Breast epithelium (tissue), 4 donors: ENCODE measurements at regions not wholly inside any gene's neighbourhood (a gene's known extent, or its start where the extent isn't known, plus 50 kb on each side); places are given as distances from the start of the nearest gene placed in this dataset.
"Not testable (repeated sequence)": the region's sequence is repeated elsewhere in the genome, so short reads cannot be mapped to it uniquely, and the experiment has no call there.

Experiments
- DNase-seq, 2 donors: peaks; one replicate each; pipeline ENCODE4 v3.0.0-alpha.2; 2019; ENCODE audit warnings: low spot score in 2 of 2
- H3K27ac ChIP-seq, 2 donors: fragments of 200-600 bp; sonication (generic) in 1 of 2; one replicate each; pipeline ENCODE4 v1.5.1; 2016 to 2019; ENCODE audit warnings: mild to moderate bottlenecking in 1 of 2
- H3K27me3 ChIP-seq, 2 donors: fragments of 200-600 bp; sonication (generic) in 1 of 2; one replicate each; pipeline versions ENCODE4 v1.5.1 to v1.6.0; 2017 to 2019; ENCODE audit warnings: control low read depth in 1 of 2, mild to moderate bottlenecking in 1 of 2
- H3K36me3 ChIP-seq: fragments of 200-600 bp; one replicate; pipeline ENCODE4 v1.5.1; 2019
- H3K4me1 ChIP-seq, 2 donors: fragments of 200-600 bp; sonication (generic); one replicate each; pipeline ENCODE4 v1.5.1; 2016 to 2019; ENCODE audit warnings: control low read depth in 1 of 2
- H3K4me3 ChIP-seq, 3 donors: fragments of 200-600 bp; sonication (generic); 1 replicate in 2 of 3; 2 replicates in 1 of 3; pipeline ENCODE4 v1.5.1; 2016 to 2019; ENCODE audit warnings: mild to moderate bottlenecking in 3 of 3, moderate library complexity in 2 of 3
- H3K9me3 ChIP-seq, 2 donors: fragments of 200-600 bp; sonication (generic) in 1 of 2; one replicate each; pipeline ENCODE4 v1.5.1; 2016 to 2019; ENCODE audit warnings: control low read depth in 1 of 2
- POLR2A ChIP-seq: fragments of 450-650 bp; IDR thresholded peaks from one replicate; pipeline ENCODE4 v1.6.1; 2016; ENCODE audit warnings: antibody characterized with exemption, mild to moderate bottlenecking, moderate library complexity
- POLR2AphosphoS5 ChIP-seq, 3 donors: sonication (generic); formaldehyde crosslinking; IDR thresholded peaks; one replicate each; pipeline ENCODE4 v1.6.1; 2017; ENCODE audit warnings: antibody characterized with exemption in 3 of 3
- intact Hi-C: fragments of 100-400 bp; cut with DNase I; formaldehyde crosslinking; loops from one replicate; pipeline ENCODE4 v1.15.1; 2023; ENCODE audit warnings: low total_unique reads
- TF ChIP-seq, protein P1 (sequence below), 3 donors: fragments of 450-650 bp; IDR thresholded peaks; one replicate each; pipeline ENCODE4 v1.5.1; 2016 to 2017; ENCODE audit warnings: antibody characterized with exemption in 3 of 3, mild to moderate bottlenecking in 3 of 3, moderate library complexity in 3 of 3

DNA sequence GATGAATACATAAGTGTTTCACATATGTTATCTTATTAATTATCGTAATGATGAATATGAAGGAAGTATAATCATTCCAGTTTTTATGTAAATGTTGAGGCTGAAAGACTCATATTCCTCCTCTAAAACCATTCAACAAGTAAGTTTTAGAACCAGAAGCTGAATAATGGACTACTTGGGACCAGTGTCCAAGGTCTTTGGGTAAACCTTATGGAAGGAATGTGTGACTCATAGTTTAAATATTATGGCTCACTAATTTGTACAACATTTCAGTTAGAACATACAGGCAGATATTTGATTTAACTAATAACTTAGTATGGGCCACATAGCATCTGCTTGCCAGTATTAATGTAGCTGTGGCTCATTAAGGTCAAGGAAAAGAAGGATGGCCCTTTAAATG is 209.6 kb downstream of the TFAP2B start:
- no peak for TF ChIP-seq POLR2AphosphoS5 (IDR thresholded peaks at IDR 0.05)
- no peak for TF ChIP-seq POLR2A
- TF ChIP-seq, protein P1, sequence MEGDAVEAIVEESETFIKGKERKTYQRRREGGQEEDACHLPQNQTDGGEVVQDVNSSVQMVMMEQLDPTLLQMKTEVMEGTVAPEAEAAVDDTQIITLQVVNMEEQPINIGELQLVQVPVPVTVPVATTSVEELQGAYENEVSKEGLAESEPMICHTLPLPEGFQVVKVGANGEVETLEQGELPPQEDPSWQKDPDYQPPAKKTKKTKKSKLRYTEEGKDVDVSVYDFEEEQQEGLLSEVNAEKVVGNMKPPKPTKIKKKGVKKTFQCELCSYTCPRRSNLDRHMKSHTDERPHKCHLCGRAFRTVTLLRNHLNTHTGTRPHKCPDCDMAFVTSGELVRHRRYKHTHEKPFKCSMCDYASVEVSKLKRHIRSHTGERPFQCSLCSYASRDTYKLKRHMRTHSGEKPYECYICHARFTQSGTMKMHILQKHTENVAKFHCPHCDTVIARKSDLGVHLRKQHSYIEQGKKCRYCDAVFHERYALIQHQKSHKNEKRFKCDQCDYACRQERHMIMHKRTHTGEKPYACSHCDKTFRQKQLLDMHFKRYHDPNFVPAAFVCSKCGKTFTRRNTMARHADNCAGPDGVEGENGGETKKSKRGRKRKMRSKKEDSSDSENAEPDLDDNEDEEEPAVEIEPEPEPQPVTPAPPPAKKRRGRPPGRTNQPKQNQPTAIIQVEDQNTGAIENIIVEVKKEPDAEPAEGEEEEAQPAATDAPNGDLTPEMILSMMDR (IDR thresholded peaks at IDR 0.05): no peak
- H3K27ac ChIP-seq: no peak overlapping the region
- H3K4me1 ChIP-seq: no peaks in the 10 kb centered on the region
- no peaks in the 10 kb centered on the region for H3K9me3 ChIP-seq
- H3K27me3 ChIP-seq: no peaks in the 10 kb centered on the region
- no peaks in the 10 kb centered on the region for H3K36me3 ChIP-seq
- no peak for DNase-seq
- H3K4me3 ChIP-seq: no peak overlapping the region
- intact Hi-C loops: no loop called here

DNA sequence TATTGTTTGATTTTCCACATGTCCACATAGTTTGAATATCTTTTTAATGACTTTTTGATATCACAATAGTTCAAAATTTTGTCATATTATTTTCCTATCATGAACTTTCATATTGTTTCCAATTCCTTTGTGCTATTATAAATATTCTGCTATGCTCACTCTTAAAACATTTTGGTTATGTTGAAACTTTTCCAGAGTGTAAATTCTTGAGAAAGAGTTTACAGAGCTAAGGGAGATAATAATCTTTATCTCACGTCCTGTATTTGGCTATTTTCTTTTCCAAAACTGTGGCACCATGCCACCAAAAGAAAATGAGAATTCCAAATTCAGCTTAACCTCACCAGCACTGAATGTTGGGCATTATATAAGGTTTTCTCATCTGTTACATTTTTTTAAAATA is 210.9 kb downstream of the TFAP2B start:
- H3K4me3 ChIP-seq: no peak overlapping the region
- no peak for TF ChIP-seq POLR2AphosphoS5 (IDR thresholded peaks at IDR 0.05)
- TF ChIP-seq POLR2A: no peak
- TF ChIP-seq, protein P1 (IDR thresholded peaks at IDR 0.05): no peak
- no peaks in the 10 kb centered on the region for H3K36me3 ChIP-seq
- no peaks in the 10 kb centered on the region for H3K4me1 ChIP-seq
- H3K27me3 ChIP-seq: no peaks in the 10 kb centered on the region
- no peak for DNase-seq
- no peak overlapping the region for H3K27ac ChIP-seq
- H3K9me3 ChIP-seq: no peaks in the 10 kb centered on the region
- intact Hi-C loops: no loop called here

DNA sequence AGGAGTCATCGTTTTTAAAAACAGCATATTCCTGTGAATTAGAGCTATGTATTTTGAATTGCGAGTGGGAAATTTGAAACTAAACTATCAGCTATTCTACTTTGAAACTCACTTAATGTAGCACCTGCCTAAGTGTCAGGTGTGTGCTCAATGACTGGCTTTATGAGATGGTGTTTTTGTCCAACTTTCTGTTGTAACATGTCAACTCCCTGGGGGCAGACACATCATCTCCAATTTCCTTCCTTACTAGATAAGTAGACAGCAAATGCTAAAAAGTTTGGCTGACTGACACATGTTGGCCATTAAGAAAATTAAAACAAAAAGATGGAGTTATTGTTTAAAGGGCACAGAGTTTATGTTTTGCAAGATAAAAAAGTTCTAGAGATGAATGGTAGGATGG is 226.9 kb downstream of the TFAP2B start:
- no peaks in the 10 kb centered on the region for H3K9me3 ChIP-seq
- intact Hi-C loops: no loop called here
- TF ChIP-seq POLR2A: no peak
- TF ChIP-seq POLR2AphosphoS5 (IDR thresholded peaks at IDR 0.05): no peak
- TF ChIP-seq, protein P1 (IDR thresholded peaks at IDR 0.05): no peak

DNA sequence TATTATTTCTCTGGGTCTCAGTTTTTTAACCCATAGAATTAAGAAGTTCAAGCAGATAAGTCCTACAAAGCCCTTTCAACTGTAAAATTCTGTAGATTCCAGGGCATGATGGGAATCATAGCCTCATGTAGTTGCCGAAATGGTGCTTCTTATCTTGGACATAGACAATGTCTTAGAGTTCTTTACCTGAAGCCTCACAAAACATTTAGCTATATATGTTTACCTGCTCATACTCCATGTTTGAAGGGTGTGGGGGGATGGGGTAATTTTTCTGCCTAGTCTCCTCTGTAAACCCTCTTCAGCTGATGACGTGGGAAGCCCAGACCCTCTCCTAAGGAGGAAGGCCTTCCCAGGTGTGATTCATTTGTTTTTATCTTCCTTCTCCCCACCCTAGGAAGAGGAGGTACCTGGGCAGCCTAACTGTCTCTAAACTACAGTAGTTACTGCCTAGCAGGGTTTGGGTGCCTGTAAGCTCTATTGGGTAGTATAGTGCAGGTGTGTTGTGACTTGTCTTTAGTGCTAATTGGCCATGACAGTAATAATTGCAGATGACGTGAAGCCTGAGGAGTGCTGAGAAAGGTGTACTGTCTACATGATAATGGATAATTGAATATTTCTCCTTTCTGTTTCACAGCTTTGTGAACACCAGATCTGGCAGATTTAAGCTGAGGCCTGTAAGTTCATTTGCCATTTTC is 230.8 kb downstream of the TFAP2B start:
- TF ChIP-seq POLR2A: no peak
- TF ChIP-seq, protein P1 (IDR thresholded peaks at IDR 0.05): no peak
- no peak for TF ChIP-seq POLR2AphosphoS5 (IDR thresholded peaks at IDR 0.05)

More for the DNA sequence above, 226.9 kb downstream of the TFAP2B start:
- H3K27me3 ChIP-seq: no peaks in the 10 kb centered on the region
- H3K36me3 ChIP-seq: no peaks in the 10 kb centered on the region
- no peak overlapping the region for H3K27ac ChIP-seq
- H3K4me1 ChIP-seq: no peaks in the 10 kb centered on the region
- no peak overlapping the region for H3K4me3 ChIP-seq
- DNase-seq: no peak

DNA sequence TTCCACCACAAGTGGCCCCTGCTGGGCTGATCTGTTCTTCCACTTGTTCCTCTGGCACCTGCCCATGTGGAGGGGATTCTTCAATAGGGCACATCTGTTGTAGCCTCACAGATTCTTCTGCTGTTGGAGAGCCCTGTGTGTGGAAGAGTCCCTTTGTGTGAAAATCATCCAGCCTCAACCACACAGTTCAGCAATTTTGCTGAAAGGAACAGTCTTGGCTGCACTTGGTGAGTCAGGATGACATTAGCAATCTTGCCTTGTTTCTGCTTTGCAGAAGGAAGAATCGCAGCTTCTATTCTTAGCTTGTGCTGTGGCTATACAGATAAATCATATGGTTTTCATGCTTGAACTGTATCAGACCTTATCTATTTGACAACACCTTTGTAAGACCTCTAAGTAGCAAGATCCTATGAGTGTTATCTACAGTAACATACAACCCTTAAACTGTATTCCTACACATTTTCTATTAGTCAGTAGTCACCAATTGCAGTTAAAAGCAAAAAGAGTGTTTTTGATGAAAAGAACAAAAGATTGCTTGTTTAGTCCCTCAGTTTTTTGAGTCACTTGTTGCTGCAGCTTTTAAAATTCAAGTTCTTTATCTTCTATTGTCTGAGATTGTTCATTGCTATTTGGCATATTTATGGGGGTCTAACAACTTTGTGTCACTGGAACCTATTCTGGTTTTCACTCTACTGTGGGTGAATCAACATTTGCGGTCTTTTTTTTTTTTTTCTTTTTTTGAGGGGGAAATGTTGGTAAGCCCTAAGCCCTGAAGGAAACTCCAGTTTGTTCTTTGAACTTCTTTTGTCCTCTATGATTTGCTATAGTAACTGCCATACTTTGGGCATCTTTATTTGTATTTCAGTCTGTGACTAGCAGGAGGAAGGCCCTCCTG is 231.6 kb downstream of the TFAP2B start:
- TF ChIP-seq, protein P1 (IDR thresholded peaks at IDR 0.05): no peak
- TF ChIP-seq POLR2AphosphoS5 (IDR thresholded peaks at IDR 0.05) (no peak), POLR2A (no peak)
- H3K27me3 ChIP-seq: no peaks in the 10 kb centered on the region
- H3K27ac ChIP-seq: no peak overlapping the region
- no peaks in the 10 kb centered on the region for H3K36me3 ChIP-seq
- no peak for DNase-seq
- H3K4me1 ChIP-seq: no peaks in the 10 kb centered on the region
- no peak overlapping the region for H3K4me3 ChIP-seq
- intact Hi-C loops: no loop called here
- no peaks in the 10 kb centered on the region for H3K9me3 ChIP-seq

More for the DNA sequence above, 230.8 kb downstream of the TFAP2B start:
- Histone ChIP-seq H3K4me3 (no peak overlapping the region), H3K27me3 (no peaks in the 10 kb centered on the region), H3K9me3 (no peaks in the 10 kb centered on the region), H3K36me3 (no peaks in the 10 kb centered on the region), H3K4me1 (no peaks in the 10 kb centered on the region), H3K27ac (no peak overlapping the region)
- intact Hi-C loops: no loop called here
- DNase-seq: no peak

DNA sequence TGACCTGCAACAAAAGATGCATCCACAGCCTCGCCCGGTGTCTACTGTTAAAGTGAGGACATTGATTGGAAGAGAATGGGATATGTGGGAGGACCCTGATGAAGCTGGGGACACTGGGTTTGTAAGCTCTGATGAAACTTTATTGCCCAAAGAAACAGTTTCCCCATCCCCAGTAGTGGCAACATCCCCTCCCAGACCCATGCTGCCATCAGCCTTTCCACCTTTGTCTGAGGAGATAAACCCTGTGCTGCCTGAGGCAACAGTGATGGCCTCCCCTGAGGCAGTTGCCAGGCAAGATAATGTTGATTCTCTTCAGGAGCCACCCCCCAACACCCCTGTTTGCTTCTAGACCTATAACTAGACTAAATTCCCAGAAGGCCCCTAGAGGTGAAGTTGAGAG is 234.0 kb downstream of the TFAP2B start:
- H3K4me3 ChIP-seq, H3K4me1 ChIP-seq, H3K27me3 ChIP-seq, intact Hi-C loops, DNase-seq, H3K27ac ChIP-seq, H3K9me3 ChIP-seq, H3K36me3 ChIP-seq: not testable (repeated sequence)

DNA sequence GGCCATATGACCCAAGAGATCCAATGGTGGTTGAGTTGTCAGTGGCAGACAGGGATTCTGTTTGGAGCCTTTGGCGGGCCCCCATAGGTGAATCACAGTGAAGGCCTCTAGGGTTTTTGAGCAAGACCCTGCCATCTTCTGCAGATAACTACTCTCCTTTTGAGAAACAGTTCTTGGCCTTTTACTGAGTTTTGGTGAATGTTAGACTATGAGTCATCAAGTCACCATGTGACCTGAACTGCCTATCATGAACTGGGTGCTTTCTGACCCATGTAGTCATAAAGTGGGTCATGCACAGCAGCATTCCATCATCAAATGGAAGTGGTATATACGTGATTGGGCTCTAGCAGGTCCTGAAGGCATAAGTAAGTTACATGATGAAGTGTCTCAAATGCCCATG is 236.6 kb downstream of the TFAP2B start:
- DNase-seq, H3K4me1 ChIP-seq, intact Hi-C loops, H3K9me3 ChIP-seq, H3K4me3 ChIP-seq, H3K36me3 ChIP-seq, H3K27ac ChIP-seq, H3K27me3 ChIP-seq: not testable (repeated sequence)
